ENCODE measurements at regions not wholly inside any gene's neighbourhood (a gene's known extent, or its start where the extent isn't known, plus 50 kb on each side); places are given as distances from the start of the nearest gene placed in this dataset.
"Not testable (repeated sequence)": the region's sequence is repeated elsewhere in the genome, so short reads cannot be mapped to it uniquely, and the experiment has no call there.

DNA sequence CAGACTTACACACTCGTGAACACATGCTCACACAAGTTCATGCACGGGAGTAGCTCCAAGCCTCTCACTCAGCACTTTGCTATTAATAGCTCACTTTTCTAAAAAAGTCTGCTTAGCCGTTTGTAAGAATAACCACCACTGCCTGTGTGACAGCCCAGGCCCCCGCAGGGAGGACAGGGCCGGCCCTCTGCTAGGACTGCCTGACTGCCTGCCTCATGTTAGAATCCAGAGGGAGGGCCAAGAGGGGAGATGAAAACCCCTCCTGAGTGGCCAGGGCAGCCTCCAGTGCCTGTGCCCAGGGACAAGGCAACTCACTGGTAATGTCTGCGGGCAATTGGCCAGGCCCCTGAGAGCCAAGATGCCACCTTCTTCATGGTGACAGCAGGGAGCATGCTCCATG is 152.9 kb upstream of the PLGLB2 start:
- TF ChIP-seq, protein P1, sequence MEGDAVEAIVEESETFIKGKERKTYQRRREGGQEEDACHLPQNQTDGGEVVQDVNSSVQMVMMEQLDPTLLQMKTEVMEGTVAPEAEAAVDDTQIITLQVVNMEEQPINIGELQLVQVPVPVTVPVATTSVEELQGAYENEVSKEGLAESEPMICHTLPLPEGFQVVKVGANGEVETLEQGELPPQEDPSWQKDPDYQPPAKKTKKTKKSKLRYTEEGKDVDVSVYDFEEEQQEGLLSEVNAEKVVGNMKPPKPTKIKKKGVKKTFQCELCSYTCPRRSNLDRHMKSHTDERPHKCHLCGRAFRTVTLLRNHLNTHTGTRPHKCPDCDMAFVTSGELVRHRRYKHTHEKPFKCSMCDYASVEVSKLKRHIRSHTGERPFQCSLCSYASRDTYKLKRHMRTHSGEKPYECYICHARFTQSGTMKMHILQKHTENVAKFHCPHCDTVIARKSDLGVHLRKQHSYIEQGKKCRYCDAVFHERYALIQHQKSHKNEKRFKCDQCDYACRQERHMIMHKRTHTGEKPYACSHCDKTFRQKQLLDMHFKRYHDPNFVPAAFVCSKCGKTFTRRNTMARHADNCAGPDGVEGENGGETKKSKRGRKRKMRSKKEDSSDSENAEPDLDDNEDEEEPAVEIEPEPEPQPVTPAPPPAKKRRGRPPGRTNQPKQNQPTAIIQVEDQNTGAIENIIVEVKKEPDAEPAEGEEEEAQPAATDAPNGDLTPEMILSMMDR (optimal IDR thresholded peaks at IDR 0.05 in 1 of 3, IDR thresholded peaks at IDR 0.05 in 1 of 3, conservative IDR thresholded peaks at IDR 0.05 in 1 of 3; ENCODE audit: extremely low read depth in 1 of 3, insufficient read depth in 2 of 3, low read length in 3 of 3), result not testable (repeated sequence)
- TF ChIP-seq EZH2 (IDR thresholded peaks at IDR 0.05; ENCODE audit: low read length), result not testable (repeated sequence)
